Bronchial epithelial cell (primary cell): ENCODE measurements at regions not wholly inside any gene's neighbourhood (a gene's known extent, or its start where the extent isn't known, plus 50 kb on each side); places are given as distances from the start of the nearest gene placed in this dataset.

Experiments
- DNase-seq: peaks from one replicate; pipeline ENCODE4 v3.0.0-alpha.2; 2010; ENCODE audit warnings: low read depth
- FAIRE-seq: peaks from 2 replicates; lab custom pipeline; 2011; peaks lifted over from hg19 to GRCh38; lab: Jason Lieb, UNC
- H3K27me3 ChIP-seq: 2 replicates; pipeline ENCODE4 v1.5.1; 2011; ENCODE audit warnings: low read length; ENCODE audit not compliant: control insufficient read depth, insufficient read depth
- H3K36me3 ChIP-seq: 2 replicates; pipeline ENCODE4 v1.5.1; 2011; ENCODE audit warnings: low read length; ENCODE audit not compliant: control insufficient read depth, insufficient read depth
- H3K4me3 ChIP-seq: 2 replicates; pipeline ENCODE4 v1.5.1; 2011; ENCODE audit warnings: mild to moderate bottlenecking, low read depth, low read length, control low read depth
- TF ChIP-seq, protein P1 (sequence below): IDR thresholded peaks from 2 replicates; pipeline ENCODE4 v1.5.1; 2011; ENCODE audit warnings: mild to moderate bottlenecking, moderate library complexity, low read length, control low read depth, inconsistent platforms; ENCODE audit not compliant: insufficient read depth, severe bottlenecking

DNA sequence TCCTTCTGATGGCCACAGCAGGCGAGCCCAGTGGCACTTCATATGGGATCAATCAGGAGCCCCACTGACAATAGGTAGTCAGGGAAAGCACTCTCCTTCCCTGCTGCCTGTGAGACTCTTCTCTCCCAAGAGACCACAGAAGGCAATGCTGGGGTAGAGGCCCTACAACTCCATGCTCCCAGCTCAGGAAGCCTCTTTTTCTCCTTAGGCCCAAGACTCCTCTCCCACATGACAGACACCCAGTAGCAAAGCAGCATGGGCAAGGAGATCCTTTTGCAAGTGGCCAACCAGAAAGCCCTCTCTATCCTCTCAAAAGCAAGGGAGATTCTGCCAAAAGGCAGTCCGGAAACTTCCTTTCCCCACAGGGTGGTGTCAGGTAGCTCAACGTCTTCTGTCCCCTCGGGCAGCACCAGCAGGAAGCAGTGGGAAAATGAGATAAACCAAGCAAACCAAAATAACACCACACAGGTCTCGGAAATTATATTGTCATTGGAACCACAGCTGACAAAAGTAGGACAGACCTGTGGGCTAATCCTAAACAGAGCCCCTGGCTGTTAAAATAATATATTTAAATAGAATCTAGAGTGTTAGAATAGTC lies 172.7 kb upstream of the GDF10 start:
- DNase-seq (no peak), FAIRE-seq (no peak)
- TF ChIP-seq, protein P1, sequence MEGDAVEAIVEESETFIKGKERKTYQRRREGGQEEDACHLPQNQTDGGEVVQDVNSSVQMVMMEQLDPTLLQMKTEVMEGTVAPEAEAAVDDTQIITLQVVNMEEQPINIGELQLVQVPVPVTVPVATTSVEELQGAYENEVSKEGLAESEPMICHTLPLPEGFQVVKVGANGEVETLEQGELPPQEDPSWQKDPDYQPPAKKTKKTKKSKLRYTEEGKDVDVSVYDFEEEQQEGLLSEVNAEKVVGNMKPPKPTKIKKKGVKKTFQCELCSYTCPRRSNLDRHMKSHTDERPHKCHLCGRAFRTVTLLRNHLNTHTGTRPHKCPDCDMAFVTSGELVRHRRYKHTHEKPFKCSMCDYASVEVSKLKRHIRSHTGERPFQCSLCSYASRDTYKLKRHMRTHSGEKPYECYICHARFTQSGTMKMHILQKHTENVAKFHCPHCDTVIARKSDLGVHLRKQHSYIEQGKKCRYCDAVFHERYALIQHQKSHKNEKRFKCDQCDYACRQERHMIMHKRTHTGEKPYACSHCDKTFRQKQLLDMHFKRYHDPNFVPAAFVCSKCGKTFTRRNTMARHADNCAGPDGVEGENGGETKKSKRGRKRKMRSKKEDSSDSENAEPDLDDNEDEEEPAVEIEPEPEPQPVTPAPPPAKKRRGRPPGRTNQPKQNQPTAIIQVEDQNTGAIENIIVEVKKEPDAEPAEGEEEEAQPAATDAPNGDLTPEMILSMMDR = no peak
- H3K4me3 ChIP-seq = no peak overlapping the region
- H3K36me3 ChIP-seq = no peaks in the 10 kb centered on the region
- H3K27me3 ChIP-seq = peaks cover 5% of the 10 kb centered on the region

DNA sequence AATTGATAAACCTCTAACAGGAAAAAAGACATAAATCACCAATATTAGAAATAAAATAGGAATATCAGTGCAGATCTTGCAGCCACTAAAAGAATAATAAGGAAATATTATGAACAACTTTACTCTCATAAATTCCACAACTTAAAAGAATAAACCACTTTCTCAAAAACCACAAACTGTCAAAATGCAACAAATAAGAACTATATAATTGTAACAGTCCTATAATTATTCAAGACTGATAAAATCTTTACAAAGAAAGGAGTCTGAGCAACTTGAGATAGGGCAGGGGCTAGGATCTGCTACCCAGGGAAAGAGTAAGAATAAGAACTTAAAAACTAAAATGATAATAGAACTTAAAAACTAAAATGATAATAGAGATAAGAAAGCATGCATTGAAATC lies 169.5 kb upstream of the GDF10 start:
- FAIRE-seq (no peak), DNase-seq (no peak)
- no peaks in the 10 kb centered on the region for H3K36me3 ChIP-seq
- TF ChIP-seq, protein P1 = no peak
- peaks cover 1% of the 10 kb centered on the region for H3K27me3 ChIP-seq
- no peak overlapping the region for H3K4me3 ChIP-seq

DNA sequence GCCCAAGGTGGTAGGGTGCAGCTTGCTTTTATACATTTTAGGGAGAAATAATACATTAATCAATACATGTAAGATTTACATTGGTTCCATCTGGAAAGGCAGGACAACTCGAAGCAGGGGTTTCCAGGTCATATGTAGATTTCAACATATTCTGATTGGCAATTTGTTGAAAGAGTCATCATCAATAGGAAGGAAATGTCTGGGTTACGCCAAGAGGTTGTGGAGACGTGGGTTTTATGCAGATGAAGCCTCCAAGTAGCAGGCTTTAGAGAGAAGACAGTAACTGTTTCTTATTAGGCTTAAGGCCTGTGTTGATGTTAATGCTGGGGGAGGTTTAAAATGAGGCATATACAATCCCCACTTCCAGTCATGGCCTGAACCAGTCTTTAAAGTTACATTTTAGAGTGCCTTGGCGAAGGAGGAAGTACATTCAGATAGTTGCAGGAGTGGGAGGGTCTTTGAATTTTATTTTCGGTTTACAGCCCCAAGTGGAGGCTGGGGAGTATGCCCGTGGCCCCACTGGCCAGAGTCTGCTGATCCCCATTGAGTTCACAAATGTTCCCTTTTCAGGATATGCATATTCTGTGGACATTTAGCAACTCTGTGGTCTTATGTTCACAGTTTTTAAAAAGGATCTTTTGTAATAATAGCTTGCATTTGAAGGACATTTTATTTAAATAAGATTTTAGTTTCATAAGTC lies 166.0 kb upstream of the GDF10 start:
- FAIRE-seq = no peak
- Histone ChIP-seq H3K27me3 (no peaks in the 10 kb centered on the region), H3K4me3 (no peak overlapping the region), H3K36me3 (no peaks in the 10 kb centered on the region)
- TF ChIP-seq, protein P1 = no peak
- no peak for DNase-seq

DNA sequence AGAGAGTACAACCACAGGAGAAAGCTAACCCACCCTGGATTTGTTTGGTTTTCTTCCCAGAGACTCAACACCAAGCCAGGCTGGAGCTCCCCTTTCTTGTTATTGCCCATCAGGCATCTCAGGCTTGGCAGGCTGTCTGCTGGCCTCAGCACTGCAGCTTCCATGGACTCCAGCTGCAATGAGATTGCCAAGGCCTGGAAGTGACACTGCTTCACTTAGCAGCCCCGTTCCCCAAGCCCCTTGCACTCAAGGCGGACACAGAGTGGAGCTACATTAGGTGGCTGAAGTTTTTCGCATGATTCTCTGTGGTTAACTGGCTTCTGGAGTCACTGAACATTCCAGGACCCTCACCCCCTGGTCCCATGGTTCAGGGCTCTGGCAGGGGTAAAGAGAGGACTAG lies 163.1 kb upstream of the GDF10 start:
- Histone ChIP-seq H3K36me3 (no peaks in the 10 kb centered on the region), H3K4me3 (no peak overlapping the region), H3K27me3 (no peaks in the 10 kb centered on the region)
- TF ChIP-seq, protein P1 = no peak
- FAIRE-seq (no peak), DNase-seq (no peak)

DNA sequence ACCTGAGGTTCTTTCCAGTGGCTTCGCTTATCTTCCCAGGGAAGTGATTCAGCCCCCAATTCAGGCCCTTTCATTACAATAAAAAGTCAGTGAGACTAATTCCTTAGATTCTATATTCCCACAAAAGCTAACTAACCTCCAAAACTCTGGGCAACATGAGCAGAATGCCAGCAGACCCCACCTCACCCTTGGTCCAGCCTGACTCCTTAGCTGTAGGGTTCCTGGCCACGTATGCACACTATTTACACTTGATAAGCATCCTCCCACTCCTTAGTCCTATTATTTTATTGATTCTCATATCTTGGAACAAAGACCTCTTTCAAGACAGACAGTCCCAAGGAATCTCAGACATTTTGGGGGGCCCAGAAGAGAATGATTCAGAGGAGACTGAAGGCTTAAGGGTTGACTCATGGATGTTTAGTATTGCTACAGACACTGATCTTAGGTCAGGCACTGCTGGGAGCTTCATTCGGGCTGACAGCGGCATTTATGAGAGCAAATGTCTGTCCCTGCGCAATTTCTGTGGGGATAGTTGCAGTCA lies 162.6 kb upstream of the GDF10 start:
- Histone ChIP-seq H3K4me3 (no peak overlapping the region), H3K27me3 (no peaks in the 10 kb centered on the region), H3K36me3 (no peaks in the 10 kb centered on the region)
- TF ChIP-seq, protein P1 = no peak
- DNase-seq = peak; percentile 42
- FAIRE-seq = no peak
